Lower lobe of right lung (tissue), 2 donors: ENCODE measurements at regions not wholly inside any gene's neighbourhood (a gene's known extent, or its start where the extent isn't known, plus 50 kb on each side); places are given as distances from the start of the nearest gene placed in this dataset.

Experiments
- ATAC-seq, 2 donors: fragments of 200-7000 bp; cut with Tn5 transposase; one replicate each; pipeline ENCODE4 v1.9.1; 2020 to 2022; ENCODE audit warnings: mild to moderate bottlenecking in 2 of 2, moderate library complexity in 2 of 2
- DNase-seq: peaks from one replicate; pipeline ENCODE4 v3.0.0-alpha.2; 2020
- H3K27ac ChIP-seq: fragments of 200-600 bp; one replicate; pipeline ENCODE4 v1.8.0; 2022
- H3K27me3 ChIP-seq: fragments of 200-600 bp; one replicate; pipeline ENCODE4 v1.8.0; 2022; ENCODE audit warnings: low read depth
- H3K36me3 ChIP-seq: fragments of 200-600 bp; one replicate; pipeline ENCODE4 v1.8.0; 2022; ENCODE audit warnings: mild to moderate bottlenecking
- H3K4me1 ChIP-seq: fragments of 200-600 bp; one replicate; pipeline ENCODE4 v1.8.0; 2022
- H3K4me3 ChIP-seq: fragments of 200-600 bp; one replicate; pipeline ENCODE4 v1.8.0; 2022; ENCODE audit warnings: mild to moderate bottlenecking
- H3K9me3 ChIP-seq: fragments of 200-600 bp; one replicate; pipeline ENCODE4 v1.8.0; 2022
- intact Hi-C: fragments of 100-400 bp; cut with DNase I; formaldehyde crosslinking; loops from one replicate; pipeline ENCODE4 v1.11.0; 2022
- TF ChIP-seq, protein P1 (sequence below): fragments of 200-600 bp; IDR thresholded peaks from one replicate; pipeline ENCODE4 v1.8.0; 2022; ENCODE audit warnings: antibody characterized with exemption, mild to moderate bottlenecking
- donor health status: DM: no; HTN: yes; CAD: no; lungs with severe emphysema.

DNA sequence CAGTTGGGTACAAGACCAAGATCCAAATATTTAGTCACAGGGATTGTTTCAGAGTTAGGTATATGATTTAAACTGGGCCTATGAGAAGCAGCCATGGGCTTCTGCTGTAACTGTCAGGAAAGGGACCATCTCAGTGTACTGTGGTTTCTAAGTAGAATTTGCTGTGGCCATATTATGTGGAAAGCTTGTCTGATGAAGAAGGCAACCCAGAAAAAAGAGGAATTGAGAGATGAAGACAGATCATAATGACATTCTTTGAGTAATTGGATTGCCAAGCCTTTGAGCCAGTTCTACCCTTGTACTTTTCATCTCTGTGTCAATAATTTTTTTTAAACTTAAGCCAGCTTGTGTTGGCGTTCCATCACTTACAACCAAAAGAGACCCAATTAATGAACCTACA, 259.6 kb downstream of the NUP35 start:
- H3K4me1 ChIP-seq = no peaks in the 10 kb centered on the region
- TF ChIP-seq, protein P1, sequence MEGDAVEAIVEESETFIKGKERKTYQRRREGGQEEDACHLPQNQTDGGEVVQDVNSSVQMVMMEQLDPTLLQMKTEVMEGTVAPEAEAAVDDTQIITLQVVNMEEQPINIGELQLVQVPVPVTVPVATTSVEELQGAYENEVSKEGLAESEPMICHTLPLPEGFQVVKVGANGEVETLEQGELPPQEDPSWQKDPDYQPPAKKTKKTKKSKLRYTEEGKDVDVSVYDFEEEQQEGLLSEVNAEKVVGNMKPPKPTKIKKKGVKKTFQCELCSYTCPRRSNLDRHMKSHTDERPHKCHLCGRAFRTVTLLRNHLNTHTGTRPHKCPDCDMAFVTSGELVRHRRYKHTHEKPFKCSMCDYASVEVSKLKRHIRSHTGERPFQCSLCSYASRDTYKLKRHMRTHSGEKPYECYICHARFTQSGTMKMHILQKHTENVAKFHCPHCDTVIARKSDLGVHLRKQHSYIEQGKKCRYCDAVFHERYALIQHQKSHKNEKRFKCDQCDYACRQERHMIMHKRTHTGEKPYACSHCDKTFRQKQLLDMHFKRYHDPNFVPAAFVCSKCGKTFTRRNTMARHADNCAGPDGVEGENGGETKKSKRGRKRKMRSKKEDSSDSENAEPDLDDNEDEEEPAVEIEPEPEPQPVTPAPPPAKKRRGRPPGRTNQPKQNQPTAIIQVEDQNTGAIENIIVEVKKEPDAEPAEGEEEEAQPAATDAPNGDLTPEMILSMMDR = no peak
- H3K27ac ChIP-seq = no peak overlapping the region
- no peaks in the 10 kb centered on the region for H3K36me3 ChIP-seq
- no peaks in the 10 kb centered on the region for H3K27me3 ChIP-seq
- ATAC-seq (no peak), DNase-seq (no peak)
- intact Hi-C loops = no loop called here
- H3K4me3 ChIP-seq = no peak overlapping the region
- peaks cover 12% of the 10 kb centered on the region for H3K9me3 ChIP-seq

DNA sequence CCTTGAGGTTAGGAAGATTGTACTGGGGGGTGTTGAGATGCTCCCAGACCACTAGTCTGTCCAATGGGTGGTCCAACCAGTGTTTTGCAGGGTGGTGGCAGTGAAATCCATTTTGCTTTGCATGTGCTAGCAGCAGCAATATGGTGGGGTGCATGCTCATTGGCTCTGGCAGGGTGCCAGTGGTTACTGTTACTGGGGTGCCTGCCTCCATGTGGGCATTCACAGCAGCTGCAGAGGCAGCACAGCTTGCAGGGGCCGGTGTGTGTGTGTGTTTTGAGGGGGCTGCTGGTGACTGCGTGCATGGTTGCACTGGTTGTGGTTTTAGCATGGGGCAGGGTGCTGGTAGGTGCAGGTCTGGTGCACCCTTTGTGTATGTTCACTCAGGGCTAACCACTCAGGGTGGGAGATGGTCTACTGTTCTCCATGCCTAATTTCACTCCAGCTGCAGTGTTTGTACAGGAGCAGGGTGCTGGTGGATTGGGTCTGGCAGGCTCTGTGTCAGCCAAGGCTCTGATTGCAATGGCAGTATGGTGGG, 265.4 kb downstream of the NUP35 start:
- Histone ChIP-seq H3K36me3 (no peaks in the 10 kb centered on the region), H3K4me3 (no peak overlapping the region), H3K27me3 (no peaks in the 10 kb centered on the region), H3K27ac (no peak overlapping the region), H3K4me1 (no peaks in the 10 kb centered on the region), H3K9me3 (peaks cover 12% of the 10 kb centered on the region)
- no peak for DNase-seq
- intact Hi-C loops = no loop called here
- peak; percentile 17 to 21 for ATAC-seq
- TF ChIP-seq, protein P1 = no peak

GRCh38 chr2:183390109-183390508, 265.9 kb downstream of the NUP35 start:
- intact Hi-C loops = no loop called here
- TF ChIP-seq, protein P1 = no peak
- no peaks in the 10 kb centered on the region for H3K4me1 ChIP-seq
- DNase-seq = peak; percentile 24
- peak; percentile 19 to 35 for ATAC-seq
- no peaks in the 10 kb centered on the region for H3K27me3 ChIP-seq
- no peak overlapping the region for H3K27ac ChIP-seq
- H3K36me3 ChIP-seq = no peaks in the 10 kb centered on the region
- peaks cover 12% of the 10 kb centered on the region for H3K9me3 ChIP-seq
- no peak overlapping the region for H3K4me3 ChIP-seq

DNA sequence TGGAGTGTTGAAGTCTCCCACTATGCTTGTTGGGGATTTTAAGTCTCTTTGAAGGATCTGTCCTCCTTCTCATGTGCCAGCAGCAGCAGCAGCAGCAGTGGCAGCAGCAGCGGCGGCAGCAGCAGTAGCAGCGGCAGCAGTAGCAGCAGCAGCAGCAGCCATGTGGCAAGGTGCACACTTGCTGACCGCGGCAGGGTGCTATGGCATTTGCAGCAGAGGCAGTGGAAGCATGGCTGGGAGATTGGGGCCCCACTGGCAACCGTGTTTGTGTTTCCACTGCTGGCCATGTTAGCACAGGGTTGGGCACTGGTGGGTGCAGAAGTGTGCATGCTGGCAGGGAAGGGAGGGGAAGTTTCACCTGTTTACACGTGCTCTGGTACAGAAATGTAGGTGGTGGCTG, 280.1 kb downstream of the NUP35 start:
- TF ChIP-seq, protein P1 = no peak
- Histone ChIP-seq H3K27ac (no peak overlapping the region), H3K9me3 (peaks cover 4% of the 10 kb centered on the region), H3K4me3 (no peak overlapping the region), H3K4me1 (no peaks in the 10 kb centered on the region), H3K27me3 (no peaks in the 10 kb centered on the region), H3K36me3 (no peaks in the 10 kb centered on the region)
- DNase-seq (peak; percentile 28), ATAC-seq (no peak)
- intact Hi-C loops = no loop called here

DNA sequence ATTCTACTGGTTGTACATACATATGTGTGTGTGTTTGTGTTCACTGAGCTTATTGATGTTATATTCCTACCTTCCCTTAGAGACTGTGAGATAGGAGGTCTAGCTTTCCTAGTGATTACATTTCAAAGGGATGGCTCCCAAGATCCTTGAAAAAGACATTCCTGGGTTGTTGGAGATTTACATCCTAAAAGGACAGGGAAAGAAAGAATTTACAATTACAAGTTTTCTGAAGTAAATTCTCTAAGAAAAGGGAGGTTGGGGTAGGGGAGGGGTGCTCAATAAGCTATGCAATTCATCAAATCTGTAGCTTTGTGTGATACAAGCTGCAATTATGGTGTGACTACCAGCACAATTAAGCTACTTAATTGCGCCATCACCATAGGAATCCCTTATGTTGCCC, 284.3 kb downstream of the NUP35 start:
- ATAC-seq = no peak
- DNase-seq = no peak

More for the DNA sequence above, 284.3 kb downstream of the NUP35 start:
- TF ChIP-seq, protein P1 = no peak
- intact Hi-C loops = no loop called here
- H3K4me3 ChIP-seq = no peak overlapping the region
- H3K27me3 ChIP-seq = no peaks in the 10 kb centered on the region
- no peak overlapping the region for H3K27ac ChIP-seq
- no peaks in the 10 kb centered on the region for H3K4me1 ChIP-seq
- H3K9me3 ChIP-seq = peaks cover 3% of the 10 kb centered on the region
- H3K36me3 ChIP-seq = no peaks in the 10 kb centered on the region
